Embryonic facial prominence (tissue), 1 donor: ENCODE measurements at regions not wholly inside any gene's neighbourhood (a gene's known extent, or its start where the extent isn't known, plus 50 kb on each side); places are given as distances from the start of the nearest gene placed in this dataset.
"Not testable (repeated sequence)": the region's sequence is repeated elsewhere in the genome, so short reads cannot be mapped to it uniquely, and the experiment has no call there.

Source experiments
- DNase-seq: peaks from one replicate; pipeline ENCODE4 v3.0.0-alpha.2; 2016; ENCODE audit errors: extremely low spot score

DNA sequence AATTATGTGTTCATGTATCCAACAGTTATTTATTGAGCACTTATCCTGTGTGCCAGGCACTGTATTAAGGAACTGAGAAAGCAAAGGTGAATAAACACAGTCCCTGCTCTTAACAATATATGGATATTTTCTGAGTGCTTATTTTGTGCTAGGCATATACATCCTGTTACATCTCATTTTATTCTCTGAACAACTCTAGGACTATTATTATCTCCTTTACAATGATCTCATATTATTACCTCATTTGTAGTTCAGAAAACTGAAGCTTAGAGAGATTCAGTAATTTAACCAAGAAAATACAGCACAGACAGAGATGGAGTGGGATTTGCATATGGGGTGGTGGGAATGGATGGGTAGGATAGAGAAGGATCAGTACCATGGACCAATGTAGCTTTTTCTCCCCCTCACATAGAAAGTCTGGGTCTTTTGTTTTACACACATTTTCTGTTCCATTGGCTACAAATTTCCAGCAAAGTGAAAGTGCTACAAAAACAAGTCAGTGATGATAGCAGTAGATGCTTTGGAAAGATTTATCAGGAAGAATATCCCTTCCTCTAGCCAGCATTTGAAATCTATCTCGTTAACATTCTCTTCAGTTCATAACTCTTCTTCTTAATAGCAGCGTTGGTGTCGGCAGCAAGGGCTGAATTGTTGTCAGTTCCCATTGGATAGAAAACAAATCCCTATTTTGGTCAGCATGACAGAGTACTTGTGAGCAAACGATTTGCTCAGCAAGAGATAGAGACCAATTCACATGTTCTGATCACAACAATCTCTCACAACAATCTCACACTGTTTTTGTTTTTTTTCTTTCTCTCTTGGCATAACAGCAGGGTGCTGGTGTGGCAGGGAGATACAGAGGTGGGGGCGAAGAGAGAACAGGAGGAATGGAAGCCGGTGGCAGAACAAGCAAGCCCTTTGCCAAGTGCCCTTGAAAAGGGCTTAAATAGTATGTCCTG lies 102.2 kb upstream of the KCTD1 start:
- DNase-seq: no peak

- no peak for DNase-seq
Observed at GRCh38 chr18:26649193-26649543, 100.8 kb upstream of the KCTD1 start.

DNA sequence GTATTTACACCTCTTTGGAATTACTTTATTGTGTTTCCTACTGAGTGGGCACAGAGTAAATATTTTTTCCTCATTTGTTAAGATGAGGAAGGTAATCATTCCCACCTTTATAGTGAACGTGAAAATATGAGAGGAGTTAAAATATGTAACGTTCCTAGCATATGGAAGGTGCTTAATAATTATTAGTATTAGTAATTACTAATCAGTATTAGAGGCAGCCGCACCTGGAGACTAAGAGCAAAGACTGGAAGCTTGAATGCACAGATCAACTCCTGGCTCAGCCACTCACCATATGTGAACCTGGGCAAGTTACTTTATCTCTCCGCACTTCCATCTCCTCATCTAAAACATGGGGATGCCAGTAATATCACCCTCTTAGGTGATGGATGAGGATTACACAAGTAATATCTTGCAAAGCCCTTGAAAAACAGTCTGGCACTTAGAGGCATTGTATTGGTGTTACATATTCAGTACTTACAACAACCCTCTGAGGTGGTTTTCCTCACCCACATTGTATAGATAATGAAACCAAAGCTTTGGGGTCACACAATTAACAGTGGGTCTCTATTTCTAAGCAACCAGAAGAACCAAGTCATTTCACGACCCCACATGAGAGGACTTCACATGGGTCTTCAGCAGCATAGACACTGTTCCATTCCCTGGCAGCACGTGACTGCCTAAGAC lies 100.3 kb upstream of the KCTD1 start:
- DNase-seq: no peak

- DNase-seq: no peak
Observed at GRCh38 chr18:26646901-26647300, 98.5 kb upstream of the KCTD1 start.

GRCh38 chr18:26642440-26643348 lies 94.3 kb upstream of the KCTD1 start:
- DNase-seq: no peak

- no peak for DNase-seq
Observed at GRCh38 chr18:26640541-26640940, 92.2 kb upstream of the KCTD1 start.

GRCh38 chr18:26639149-26639548 lies 90.8 kb upstream of the KCTD1 start:
- DNase-seq: no peak

DNA sequence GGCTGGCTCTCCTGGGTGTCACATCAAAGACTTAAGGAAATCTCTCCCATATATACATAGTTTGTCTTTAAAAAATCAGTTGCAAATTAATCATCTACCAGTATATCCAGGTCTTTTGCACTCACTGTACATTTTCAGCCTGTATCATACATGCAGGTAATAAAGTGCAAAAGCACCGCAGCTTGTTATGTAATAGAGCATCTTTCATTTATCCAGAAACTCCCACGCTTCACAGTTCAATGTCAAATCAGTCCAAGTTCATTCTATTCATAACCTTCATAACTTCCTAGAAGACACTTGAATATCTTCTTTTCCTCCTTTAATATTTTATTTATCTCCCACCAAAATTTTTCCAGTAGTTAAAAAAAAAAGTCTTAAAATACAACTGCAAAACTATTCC lies 89.6 kb upstream of the KCTD1 start:
- no peak for DNase-seq

DNA sequence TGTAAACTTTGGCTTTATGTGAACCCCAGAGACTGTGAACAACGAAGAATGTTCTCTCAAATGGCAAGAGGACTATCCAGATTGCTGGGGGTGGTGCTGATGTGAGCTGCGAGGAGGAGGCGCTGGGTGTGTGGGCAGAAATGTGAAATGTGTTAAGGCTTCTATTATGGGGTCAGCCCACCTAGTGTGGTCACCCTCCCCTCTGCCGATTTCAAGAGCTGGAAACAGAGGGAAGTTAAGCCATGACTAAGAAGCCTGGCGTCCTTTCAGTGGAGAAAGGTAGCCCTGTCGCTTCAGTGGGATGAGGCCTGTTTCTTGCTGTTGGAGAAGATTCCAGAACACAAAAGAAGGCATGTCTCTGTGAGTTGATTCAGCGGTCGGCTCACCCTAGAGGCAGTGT lies 89.0 kb upstream of the KCTD1 start:
- DNase-seq: no peak

GRCh38 chr18:26635466-26635865 lies 87.1 kb upstream of the KCTD1 start:
- DNase-seq: no peak

- DNase-seq: no peak
Observed at GRCh38 chr18:26634631-26635030, 86.3 kb upstream of the KCTD1 start.

- DNase-seq: no peak
Observed at GRCh38 chr18:26631135-26631534, 82.8 kb upstream of the KCTD1 start.

DNA sequence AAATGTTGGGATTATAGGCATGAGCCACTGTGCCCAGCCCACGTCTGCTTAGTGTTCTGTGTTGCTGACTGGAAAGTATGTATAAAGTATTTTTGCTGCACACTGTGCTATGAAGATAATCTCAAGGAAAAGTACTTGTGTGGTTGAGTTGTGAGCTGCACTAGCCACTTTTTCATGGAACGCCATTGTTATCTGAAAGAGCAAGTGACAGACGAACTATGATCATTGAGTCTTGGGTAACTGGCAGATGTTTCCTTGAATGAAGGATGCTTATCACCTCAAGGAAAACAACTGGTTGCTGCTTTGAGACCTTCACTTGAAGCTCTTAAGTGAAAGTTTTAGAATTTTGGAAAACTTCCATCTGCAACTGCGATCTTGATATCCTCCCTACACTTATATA lies 82.2 kb upstream of the KCTD1 start:
- DNase-seq: no peak

DNA sequence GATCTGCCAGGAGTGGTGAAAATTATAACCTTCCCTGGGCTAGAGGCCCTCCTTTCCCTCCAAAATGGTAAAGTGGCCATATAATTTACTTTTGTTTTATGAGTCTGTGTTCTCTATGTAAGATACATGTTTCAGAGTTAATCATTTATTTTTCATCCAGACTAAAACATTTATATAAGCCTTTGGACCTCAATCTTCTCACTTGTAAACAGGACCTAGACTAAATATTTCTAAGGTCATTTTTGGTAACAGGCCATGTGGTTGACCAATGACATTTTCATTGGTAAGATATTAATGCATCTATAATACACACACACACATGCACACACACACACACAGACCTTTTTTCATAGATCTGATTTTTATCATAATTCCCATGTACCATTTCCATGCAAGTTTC lies 79.7 kb upstream of the KCTD1 start:
- no peak for DNase-seq

DNA sequence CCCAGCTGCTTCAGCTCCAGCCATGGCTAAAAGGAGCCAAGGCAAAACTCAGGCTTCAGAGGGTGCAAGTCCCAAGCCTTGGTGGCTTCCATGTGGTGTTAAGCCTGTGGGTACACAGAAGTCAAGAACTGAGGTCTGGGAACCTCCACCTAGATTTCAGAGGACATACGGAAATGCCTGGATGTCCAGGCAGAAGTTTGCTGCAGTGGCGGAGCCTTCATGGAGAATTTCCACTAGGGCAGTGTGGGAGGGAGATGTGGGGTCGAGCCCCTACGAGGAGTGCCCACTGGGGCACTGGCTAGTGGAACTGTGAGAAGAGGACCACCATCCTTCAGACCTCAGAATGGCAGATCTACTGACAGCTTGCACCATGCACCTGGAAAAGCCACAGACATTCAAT lies 76.1 kb upstream of the KCTD1 start:
- no peak for DNase-seq

DNA sequence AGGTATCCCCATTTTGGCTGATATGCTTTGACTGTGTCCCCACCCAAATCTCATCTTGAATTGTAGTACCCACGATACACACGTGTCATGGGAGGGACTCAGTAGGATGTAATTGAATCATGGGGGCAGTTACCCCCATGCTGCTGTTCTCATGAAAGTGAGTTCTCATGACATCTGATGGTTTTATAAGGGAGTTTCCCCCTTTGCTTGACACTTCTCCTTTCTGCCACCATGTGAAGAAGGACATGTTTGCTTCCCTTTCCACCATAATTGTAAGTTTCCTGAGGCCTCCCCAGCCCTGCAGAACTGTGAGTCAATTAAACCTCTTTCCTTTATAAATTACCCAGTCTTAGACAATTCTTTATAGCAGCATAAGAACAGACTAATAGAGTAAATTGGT lies 75.0 kb upstream of the KCTD1 start:
- not testable (repeated sequence) for DNase-seq

DNA sequence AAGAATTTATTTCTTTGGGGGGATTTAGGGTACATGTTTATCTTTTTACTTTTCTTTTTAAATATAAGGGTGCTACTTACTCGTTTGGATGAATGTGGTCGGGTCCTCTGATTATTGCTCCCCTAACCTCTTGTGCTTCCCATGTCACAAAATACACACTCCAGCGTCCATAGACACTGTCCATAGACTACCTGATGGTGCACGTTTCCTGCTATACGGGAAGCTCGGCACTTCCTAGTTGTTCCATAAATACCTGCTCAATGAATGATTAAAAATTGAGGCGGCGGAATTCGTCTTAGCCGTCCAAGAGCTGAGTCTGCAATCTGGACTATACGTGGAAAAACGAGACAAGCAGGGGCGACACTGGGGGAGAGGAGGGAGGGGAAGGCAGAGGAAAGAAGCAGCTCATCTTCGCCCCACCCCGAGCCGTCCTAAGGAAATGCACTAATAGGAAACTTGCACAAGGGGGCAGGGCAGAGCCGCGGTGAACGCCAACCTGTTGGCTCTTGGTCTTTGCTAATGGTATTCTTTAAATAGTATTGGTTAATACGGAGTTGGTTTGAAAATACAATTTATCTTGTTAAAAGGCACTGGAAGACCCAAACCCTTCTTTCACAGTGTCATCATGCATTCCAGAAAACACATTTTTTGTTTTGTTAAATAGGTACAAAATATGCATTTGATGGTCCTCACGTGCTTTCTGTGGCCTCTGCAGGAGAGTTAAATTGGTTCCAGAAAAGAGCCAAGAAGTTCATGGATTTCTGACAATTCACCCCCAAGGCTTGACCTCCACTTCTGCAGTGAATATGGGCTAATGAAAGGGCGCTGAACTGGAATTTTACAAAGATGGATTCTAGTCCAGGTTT lies 73.0 kb upstream of the KCTD1 start:
- no peak for DNase-seq

GRCh38 chr18:26619350-26619749 lies 71.0 kb upstream of the KCTD1 start:
- no peak for DNase-seq

DNA sequence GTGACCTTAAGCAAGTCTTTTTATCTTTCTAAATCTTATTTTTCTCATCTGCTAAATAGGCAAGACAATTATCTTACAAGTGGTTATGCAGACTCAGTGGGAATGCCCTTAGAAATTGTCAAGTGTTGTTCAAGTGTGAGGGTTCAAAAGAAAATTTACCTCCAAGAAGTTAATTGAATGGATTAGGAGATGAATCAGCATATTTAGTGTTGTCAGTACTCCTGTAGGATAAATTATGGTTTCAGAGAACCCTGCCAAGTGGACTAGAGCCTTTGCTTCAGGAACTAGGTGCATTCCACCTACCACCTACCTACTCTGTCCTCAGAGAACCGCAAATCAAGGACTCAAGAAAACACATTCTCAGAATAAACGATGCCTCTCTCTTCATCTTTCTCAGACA lies 69.8 kb upstream of the KCTD1 start:
- no peak for DNase-seq

DNA sequence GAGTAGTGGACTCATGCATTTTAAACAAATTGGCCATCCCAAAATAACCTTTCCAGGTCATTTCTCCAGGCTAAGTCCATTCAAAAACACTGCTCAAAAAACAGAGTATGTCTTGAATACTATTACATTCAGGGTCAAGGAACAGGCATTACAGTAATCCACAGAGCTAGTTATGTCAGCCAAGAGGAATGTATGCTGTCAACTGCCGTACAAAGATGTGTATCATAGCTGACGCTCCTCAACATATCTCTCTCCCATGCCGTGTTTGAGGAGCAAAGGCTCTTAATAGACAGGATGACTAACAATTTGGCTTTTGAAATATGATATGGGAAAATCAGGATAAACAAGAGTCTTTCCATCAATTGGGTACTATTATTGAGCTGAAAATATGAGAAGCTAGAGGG lies 68.8 kb upstream of the KCTD1 start:
- peak; percentile 14 for DNase-seq

DNA sequence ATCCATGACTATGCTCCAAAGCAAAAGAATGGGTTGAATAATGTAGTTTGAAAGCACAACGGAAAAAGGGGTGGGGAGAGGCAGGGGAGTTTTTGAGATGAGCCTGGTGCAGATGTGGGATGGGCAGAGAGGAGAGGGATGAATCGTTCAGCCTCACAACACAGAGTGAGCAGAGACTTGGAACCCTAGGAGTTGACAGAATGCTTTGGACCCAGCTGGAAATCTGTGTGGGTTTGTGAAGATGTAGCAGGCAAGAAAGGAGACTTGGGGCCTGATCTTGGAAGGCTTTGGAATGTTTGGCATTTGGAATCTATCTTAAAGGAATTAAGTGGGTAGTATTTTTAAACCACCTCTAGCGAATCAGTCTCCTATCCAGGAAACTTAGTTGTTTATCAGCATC lies 66.0 kb upstream of the KCTD1 start:
- no peak for DNase-seq
